ENCODE measurements at regions not wholly inside any gene's neighbourhood (a gene's known extent, or its start where the extent isn't known, plus 50 kb on each side); places are given as distances from the start of the nearest gene placed in this dataset.

GRCh38 chr13:88107570-88107969, 436.4 kb downstream of the SLITRK5 start:
- H3K9me2 ChIP-seq (ENCODE audit: insufficient read depth): no peaks in the 10 kb centered on the region; the same call in 1 of the 2 replicates
- H2AFZ ChIP-seq: no peak overlapping the region
- no peaks in the 10 kb centered on the region for H3K36me3 ChIP-seq (ENCODE audit: low read depth)
- no peak overlapping the region for H3K4me2 ChIP-seq
- no peaks in the 10 kb centered on the region for H3K4me1 ChIP-seq (replicated peaks; ENCODE audit: insufficient read depth)
- no peak overlapping the region for H3K27ac ChIP-seq
- no peak overlapping the region for H3K4me3 ChIP-seq
- no peaks in the 10 kb centered on the region for H3K9me3 ChIP-seq (ENCODE audit: insufficient read depth, low read depth)
- ChIA-PET POLR2A (ENCODE audit: unreplicated experiment) (no interaction called here), CTCF (no interaction called here)
- TF ChIP-seq EZH2 (IDR thresholded peaks at IDR 0.05; ENCODE audit: low read depth): no peak
- TF ChIP-seq CTCF (conservative IDR thresholded peaks at IDR 0.05): no peak
- H4K20me1 ChIP-seq (ENCODE audit: insufficient read depth): no peaks in the 10 kb centered on the region
- intact Hi-C loops (cut with micrococcal nuclease; ENCODE audit: unreplicated experiment): no loop called here
- no peaks in the 10 kb centered on the region for H3F3A ChIP-seq (ENCODE audit: insufficient read depth, low read depth)
- H3K27me3 ChIP-seq (ENCODE audit: insufficient read depth, low read depth): no peaks in the 10 kb centered on the region
- BruUV-seq (replicated peaks): no TSS peak
- no peak for DNase-seq
- no peaks in the 10 kb centered on the region for H3K79me2 ChIP-seq (ENCODE audit: low read depth)

- DNase-seq: no peak
- Histone ChIP-seq H3K4me1 (replicated peaks; ENCODE audit: insufficient read depth) (no peaks in the 10 kb centered on the region), H3K4me3 (no peak overlapping the region), H3K9me3 (ENCODE audit: insufficient read depth, low read depth) (no peaks in the 10 kb centered on the region), H4K20me1 (ENCODE audit: insufficient read depth) (no peaks in the 10 kb centered on the region), H3K27ac (no peak overlapping the region), H3K4me2 (no peak overlapping the region), H3K27me3 (ENCODE audit: insufficient read depth, low read depth) (no peaks in the 10 kb centered on the region), H3K36me3 (ENCODE audit: low read depth) (no peaks in the 10 kb centered on the region), H3K79me2 (ENCODE audit: low read depth) (no peaks in the 10 kb centered on the region), H3K9me2 (ENCODE audit: insufficient read depth) (peaks cover 4% of the 10 kb centered on the region), H2AFZ (0 out of 2 replicates have a peak overlapping the region, but pooled peaks have one; percentile 48), H3F3A (ENCODE audit: insufficient read depth, low read depth) (no peaks in the 10 kb centered on the region)
- CTCF ChIA-PET: no interaction called here
- intact Hi-C loops (cut with micrococcal nuclease; ENCODE audit: unreplicated experiment): no loop called here
- POLR2A ChIA-PET (ENCODE audit: unreplicated experiment): no interaction called here
- TF ChIP-seq EZH2 (IDR thresholded peaks at IDR 0.05; ENCODE audit: low read depth) (no peak), CTCF (conservative IDR thresholded peaks at IDR 0.05) (no peak)
- no TSS peak for BruUV-seq (replicated peaks)
Measured at GRCh38 chr13:88112526-88112925, 441.4 kb downstream of the SLITRK5 start.

GRCh38 chr13:88115976-88116375, 444.8 kb downstream of the SLITRK5 start:
- Histone ChIP-seq H3K79me2 (ENCODE audit: low read depth) (no peaks in the 10 kb centered on the region), H3K9me3 (ENCODE audit: insufficient read depth, low read depth) (no peaks in the 10 kb centered on the region), H3K4me3 (no peak overlapping the region), H3K9me2 (ENCODE audit: insufficient read depth) (peaks cover 4% of the 10 kb centered on the region; the same call in 1 of the 2 replicates), H3K36me3 (ENCODE audit: low read depth) (no peaks in the 10 kb centered on the region), H3K27ac (no peak overlapping the region), H3F3A (ENCODE audit: insufficient read depth, low read depth) (no peaks in the 10 kb centered on the region), H2AFZ (no peak overlapping the region), H4K20me1 (ENCODE audit: insufficient read depth) (no peaks in the 10 kb centered on the region), H3K27me3 (ENCODE audit: insufficient read depth, low read depth) (no peaks in the 10 kb centered on the region), H3K4me1 (replicated peaks; ENCODE audit: insufficient read depth) (no peaks in the 10 kb centered on the region), H3K4me2 (no peak overlapping the region)
- intact Hi-C loops (cut with micrococcal nuclease; ENCODE audit: unreplicated experiment): no loop called here
- CTCF ChIA-PET: no interaction called here
- DNase-seq: no peak
- POLR2A ChIA-PET (ENCODE audit: unreplicated experiment): no interaction called here
- TF ChIP-seq CTCF (conservative IDR thresholded peaks at IDR 0.05) (no peak), EZH2 (IDR thresholded peaks at IDR 0.05; ENCODE audit: low read depth) (no peak)
- BruUV-seq (replicated peaks): no TSS peak
